NB4 (cell line): ENCODE measurements at regions not wholly inside any gene's neighbourhood (a gene's known extent, or its start where the extent isn't known, plus 50 kb on each side); places are given as distances from the start of the nearest gene placed in this dataset.

Experiments used
- CTCF ChIP-seq: IDR thresholded peaks from one replicate; pipeline ENCODE4 v1.5.1; 2012; ENCODE audit warnings: low read depth, low read length
- POLR2A ChIP-seq: IDR thresholded peaks from 2 replicates; pipeline ENCODE4 v1.6.1; 2011; ENCODE audit warnings: mild to moderate bottlenecking; ENCODE audit not compliant: insufficient read length; ENCODE audit errors: extremely low read depth

- TF ChIP-seq CTCF (no peak), POLR2A (no peak)
Observed at GRCh38 chr2:222807431-222807830, 53.4 kb upstream of the ACSL3 start.
